OCI-LY3 (cell line): ENCODE measurements at regions not wholly inside any gene's neighbourhood (a gene's known extent, or its start where the extent isn't known, plus 50 kb on each side); places are given as distances from the start of the nearest gene placed in this dataset.

Experiments used
- H2AFZ ChIP-seq: fragments of 200-600, 300-600 bp; shearing (Covaris generic); 2 replicates; pipeline ENCODE4 v1.6.0; 2014; ENCODE audit warnings: antibody characterized with exemption, low read depth, low read length
- H3K27ac ChIP-seq: fragments of 200-600, 300-600 bp; sonication (generic); 2 replicates; pipeline ENCODE4 v1.5.1; 2014; ENCODE audit warnings: mild to moderate bottlenecking, low read length, moderate library complexity, mixed read lengths
- H3K27me3 ChIP-seq: fragments of 200-600, 300-600 bp; sonication (generic); 2 replicates; pipeline ENCODE4 v1.6.1; 2014; ENCODE audit warnings: low read depth, low read length, mixed read lengths
- H3K36me3 ChIP-seq: fragments of 200-600, 300-600 bp; sonication (generic); replicated peaks from 2 replicates; pipeline ENCODE3; 2014; ENCODE audit warnings: low read depth, low read length, mixed read lengths
- H3K4me1 ChIP-seq: fragments of 300-600, 200-600 bp; sonication (generic); 2 replicates; pipeline ENCODE4 v1.6.1; 2014; ENCODE audit warnings: low read length, mixed read lengths
- H3K4me2 ChIP-seq: fragments of 200-600, 300-600 bp; sonication (generic); 2 replicates; pipeline ENCODE4 v1.6.1; 2014; ENCODE audit warnings: low read length, mixed read lengths
- H3K4me3 ChIP-seq: fragments of 300-600, 200-600 bp; sonication (generic); 2 replicates; pipeline ENCODE4 v1.5.1; 2014; ENCODE audit warnings: antibody characterized with exemption, mild to moderate bottlenecking, low read length, moderate library complexity
- H3K79me2 ChIP-seq: fragments of 300-600, 200-600 bp; shearing (Covaris generic); 2 replicates; pipeline ENCODE4 v1.6.1; 2014; ENCODE audit warnings: mild to moderate bottlenecking, low read length, mixed read lengths
- H3K9ac ChIP-seq: fragments of 300-600, 200-600 bp; shearing (Covaris generic); 2 replicates; pipeline ENCODE4 v1.6.0; 2014; ENCODE audit warnings: mild to moderate bottlenecking, low read length, moderate library complexity
- H3K9me3 ChIP-seq: fragments of 200-600, 300-600 bp; shearing (Covaris generic); 2 replicates; pipeline ENCODE4 v1.6.1; 2014; ENCODE audit warnings: low read length, mixed read lengths; ENCODE audit not compliant: insufficient read depth
- H4K20me1 ChIP-seq: fragments of 200-600, 300-600 bp; sonication (generic); 2 replicates; pipeline ENCODE4 v1.6.1; 2016; ENCODE audit warnings: low read length, mixed read lengths; ENCODE audit not compliant: insufficient read depth
- EZH2phosphoT487 ChIP-seq: fragments of 200-600 bp; shearing (Covaris generic); IDR thresholded peaks from 2 replicates; pipeline ENCODE4 v1.6.1; 2018; ENCODE audit warnings: antibody characterized with exemption, mixed run types, low read depth
- TF ChIP-seq, protein P1 (sequence below): fragments of 200-600, 300-600 bp; sonication (generic); IDR thresholded peaks from 2 replicates; pipeline ENCODE4 v1.5.1; 2014; ENCODE audit warnings: antibody characterized with exemption, low read length, low read depth

GRCh38 chr2:82650038-82650437 lies 1809.0 kb downstream of the SUCLG1 start:
- TF ChIP-seq, protein P1, sequence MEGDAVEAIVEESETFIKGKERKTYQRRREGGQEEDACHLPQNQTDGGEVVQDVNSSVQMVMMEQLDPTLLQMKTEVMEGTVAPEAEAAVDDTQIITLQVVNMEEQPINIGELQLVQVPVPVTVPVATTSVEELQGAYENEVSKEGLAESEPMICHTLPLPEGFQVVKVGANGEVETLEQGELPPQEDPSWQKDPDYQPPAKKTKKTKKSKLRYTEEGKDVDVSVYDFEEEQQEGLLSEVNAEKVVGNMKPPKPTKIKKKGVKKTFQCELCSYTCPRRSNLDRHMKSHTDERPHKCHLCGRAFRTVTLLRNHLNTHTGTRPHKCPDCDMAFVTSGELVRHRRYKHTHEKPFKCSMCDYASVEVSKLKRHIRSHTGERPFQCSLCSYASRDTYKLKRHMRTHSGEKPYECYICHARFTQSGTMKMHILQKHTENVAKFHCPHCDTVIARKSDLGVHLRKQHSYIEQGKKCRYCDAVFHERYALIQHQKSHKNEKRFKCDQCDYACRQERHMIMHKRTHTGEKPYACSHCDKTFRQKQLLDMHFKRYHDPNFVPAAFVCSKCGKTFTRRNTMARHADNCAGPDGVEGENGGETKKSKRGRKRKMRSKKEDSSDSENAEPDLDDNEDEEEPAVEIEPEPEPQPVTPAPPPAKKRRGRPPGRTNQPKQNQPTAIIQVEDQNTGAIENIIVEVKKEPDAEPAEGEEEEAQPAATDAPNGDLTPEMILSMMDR = no peak
- TF ChIP-seq EZH2phosphoT487 = no peak
- Histone ChIP-seq H3K27me3 (no peaks in the 10 kb centered on the region), H3K4me3 (no peak overlapping the region), H2AFZ (no peak overlapping the region), H3K4me1 (no peaks in the 10 kb centered on the region), H3K4me2 (no peak overlapping the region), H3K79me2 (no peaks in the 10 kb centered on the region), H4K20me1 (no peaks in the 10 kb centered on the region), H3K27ac (no peak overlapping the region), H3K9me3 (no peaks in the 10 kb centered on the region), H3K36me3 (no peaks in the 10 kb centered on the region), H3K9ac (no peak overlapping the region)

- Histone ChIP-seq H3K79me2 (no peaks in the 10 kb centered on the region), H3K4me3 (no peak overlapping the region), H4K20me1 (no peaks in the 10 kb centered on the region), H3K9ac (no peak overlapping the region), H3K4me2 (no peak overlapping the region), H3K36me3 (no peaks in the 10 kb centered on the region), H3K27me3 (no peaks in the 10 kb centered on the region), H3K9me3 (peaks cover 5% of the 10 kb centered on the region; the same call in 1 of the 2 replicates), H2AFZ (no peak overlapping the region), H3K4me1 (no peaks in the 10 kb centered on the region), H3K27ac (no peak overlapping the region)
- no peak for TF ChIP-seq EZH2phosphoT487
- TF ChIP-seq, protein P1 = no peak
These were observed 1817.4 kb downstream of the SUCLG1 start for GRCh38 chr2:82641598-82642180.

DNA sequence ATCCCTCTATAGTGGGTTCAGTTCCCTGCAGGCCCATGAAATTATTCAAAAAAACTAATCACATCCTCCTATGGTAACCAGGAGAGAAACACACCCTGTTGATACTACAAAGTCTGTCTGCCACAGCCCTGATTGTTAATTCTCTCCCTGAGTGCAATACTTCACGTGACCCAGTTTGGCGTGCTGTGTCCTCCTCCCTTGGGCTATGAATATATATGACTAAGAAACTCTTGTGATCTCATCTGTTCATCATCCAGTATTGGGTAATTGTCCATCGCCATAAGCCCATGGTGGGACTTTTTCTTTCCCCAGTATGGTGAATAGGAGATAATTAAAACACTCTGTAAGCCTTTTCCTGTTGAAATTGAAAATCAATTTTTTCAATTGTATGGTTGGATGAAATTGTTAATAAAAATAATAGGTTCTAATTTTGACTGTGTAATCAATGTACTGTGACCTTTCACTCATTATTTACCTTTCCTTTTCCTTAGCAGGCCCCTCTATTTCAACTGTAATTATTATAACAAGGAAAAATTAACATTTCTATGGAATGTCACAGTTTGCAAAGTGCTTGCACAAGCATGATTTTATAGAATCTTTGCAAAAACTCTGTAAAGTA lies 1822.6 kb downstream of the SUCLG1 start:
- H3K4me1 ChIP-seq = no peaks in the 10 kb centered on the region
- H3K27me3 ChIP-seq = no peaks in the 10 kb centered on the region
- no peaks in the 10 kb centered on the region for H3K36me3 ChIP-seq
- H3K79me2 ChIP-seq = no peaks in the 10 kb centered on the region
- peaks cover 5% of the 10 kb centered on the region; the same call in 1 of the 2 replicates for H3K9me3 ChIP-seq
- no peak overlapping the region for H3K4me3 ChIP-seq
- no peaks in the 10 kb centered on the region for H4K20me1 ChIP-seq
- H2AFZ ChIP-seq = no peak overlapping the region
- H3K27ac ChIP-seq = no peak overlapping the region
- H3K9ac ChIP-seq = no peak overlapping the region
- TF ChIP-seq EZH2phosphoT487 = no peak
- TF ChIP-seq, protein P1 = no peak
- H3K4me2 ChIP-seq = no peak overlapping the region

- no peaks in the 10 kb centered on the region for H3K9me3 ChIP-seq
- H3K79me2 ChIP-seq = no peaks in the 10 kb centered on the region
- no peaks in the 10 kb centered on the region for H3K4me1 ChIP-seq
- H3K36me3 ChIP-seq = no peaks in the 10 kb centered on the region
- H3K27me3 ChIP-seq = no peaks in the 10 kb centered on the region
- H3K9ac ChIP-seq = no peak overlapping the region
- H3K27ac ChIP-seq = no peak overlapping the region
- TF ChIP-seq EZH2phosphoT487 = no peak
- TF ChIP-seq, protein P1 = no peak
- no peak overlapping the region for H2AFZ ChIP-seq
- H4K20me1 ChIP-seq = no peaks in the 10 kb centered on the region
- no peak overlapping the region for H3K4me2 ChIP-seq
- no peak overlapping the region for H3K4me3 ChIP-seq
These were observed 1860.1 kb downstream of the SUCLG1 start for GRCh38 chr2:82599021-82599420.
